ENCODE measurements at regions not wholly inside any gene's neighbourhood (a gene's known extent, or its start where the extent isn't known, plus 50 kb on each side); places are given as distances from the start of the nearest gene placed in this dataset.

DNA sequence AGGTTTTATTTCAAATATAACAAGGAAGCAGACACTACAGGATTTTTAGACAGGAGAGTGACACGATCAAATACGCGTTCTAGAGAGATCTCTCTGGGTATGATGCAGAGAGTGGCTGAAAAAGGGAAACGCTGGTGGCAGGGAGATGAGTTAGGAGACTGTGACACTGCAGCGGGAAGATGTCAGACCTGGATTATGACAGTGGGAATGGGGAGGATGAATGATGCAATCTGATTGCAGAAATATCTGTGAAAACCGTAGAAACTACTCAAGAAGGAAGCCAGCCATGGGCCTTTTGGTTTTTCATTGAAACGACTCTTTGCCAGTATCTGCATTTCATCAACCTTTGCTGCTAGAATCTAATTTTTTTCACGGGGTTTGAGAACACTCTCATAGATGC is 157.9 kb downstream of the FAM43A start:
- no peak for TF ChIP-seq FOXM1 (IDR thresholded peaks at IDR 0.05; ENCODE audit: borderline replicate concordance)
- TF ChIP-seq NFRKB (IDR thresholded peaks at IDR 0.05): no peak
- no peak for TF ChIP-seq TARDBP (IDR thresholded peaks at IDR 0.05)
- no peak for TF ChIP-seq SUZ12 (IDR thresholded peaks at IDR 0.05)
- TF ChIP-seq, protein P1, sequence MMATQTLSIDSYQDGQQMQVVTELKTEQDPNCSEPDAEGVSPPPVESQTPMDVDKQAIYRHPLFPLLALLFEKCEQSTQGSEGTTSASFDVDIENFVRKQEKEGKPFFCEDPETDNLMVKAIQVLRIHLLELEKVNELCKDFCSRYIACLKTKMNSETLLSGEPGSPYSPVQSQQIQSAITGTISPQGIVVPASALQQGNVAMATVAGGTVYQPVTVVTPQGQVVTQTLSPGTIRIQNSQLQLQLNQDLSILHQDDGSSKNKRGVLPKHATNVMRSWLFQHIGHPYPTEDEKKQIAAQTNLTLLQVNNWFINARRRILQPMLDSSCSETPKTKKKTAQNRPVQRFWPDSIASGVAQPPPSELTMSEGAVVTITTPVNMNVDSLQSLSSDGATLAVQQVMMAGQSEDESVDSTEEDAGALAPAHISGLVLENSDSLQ (IDR thresholded peaks at IDR 0.05): no peak
